ENCODE measurements at regions not wholly inside any gene's neighbourhood (a gene's known extent, or its start where the extent isn't known, plus 50 kb on each side); places are given as distances from the start of the nearest gene placed in this dataset.

- no peak for TF ChIP-seq ESRRA (CRISPR knock-in tag; IDR thresholded peaks at IDR 0.05; ENCODE audit: borderline replicate concordance)
- no peak for TF ChIP-seq PREB (CRISPR knock-in tag; IDR thresholded peaks at IDR 0.05; ENCODE audit: borderline replicate concordance)
- TF ChIP-seq CTCF (IDR thresholded peaks at IDR 0.05): no peak
- TF ChIP-seq NR2C2 (CRISPR knock-in tag; IDR thresholded peaks at IDR 0.05): no peak
- no peak for TF ChIP-seq E2F1 (CRISPR knock-in tag; IDR thresholded peaks at IDR 0.05)
- TF ChIP-seq, protein P1, sequence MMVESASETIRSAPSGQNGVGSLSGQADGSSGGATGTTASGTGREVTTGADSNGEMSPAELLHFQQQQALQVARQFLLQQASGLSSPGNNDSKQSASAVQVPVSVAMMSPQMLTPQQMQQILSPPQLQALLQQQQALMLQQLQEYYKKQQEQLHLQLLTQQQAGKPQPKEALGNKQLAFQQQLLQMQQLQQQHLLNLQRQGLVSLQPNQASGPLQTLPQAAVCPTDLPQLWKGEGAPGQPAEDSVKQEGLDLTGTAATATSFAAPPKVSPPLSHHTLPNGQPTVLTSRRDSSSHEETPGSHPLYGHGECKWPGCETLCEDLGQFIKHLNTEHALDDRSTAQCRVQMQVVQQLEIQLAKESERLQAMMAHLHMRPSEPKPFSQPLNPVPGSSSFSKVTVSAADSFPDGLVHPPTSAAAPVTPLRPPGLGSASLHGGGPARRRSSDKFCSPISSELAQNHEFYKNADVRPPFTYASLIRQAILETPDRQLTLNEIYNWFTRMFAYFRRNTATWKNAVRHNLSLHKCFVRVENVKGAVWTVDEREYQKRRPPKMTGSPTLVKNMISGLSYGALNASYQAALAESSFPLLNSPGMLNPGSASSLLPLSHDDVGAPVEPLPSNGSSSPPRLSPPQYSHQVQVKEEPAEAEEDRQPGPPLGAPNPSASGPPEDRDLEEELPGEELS (CRISPR knock-in tag; IDR thresholded peaks at IDR 0.05): no peak
- no peak for TF ChIP-seq JUN (CRISPR knock-in tag; IDR thresholded peaks at IDR 0.05)
- TF ChIP-seq FOXP1 (CRISPR knock-in tag; IDR thresholded peaks at IDR 0.05; ENCODE audit: borderline replicate concordance): no peak
- TF ChIP-seq SMAD4 (CRISPR knock-in tag; IDR thresholded peaks at IDR 0.05): no peak
- no peak for TF ChIP-seq USF1 (CRISPR knock-in tag; IDR thresholded peaks at IDR 0.05)
- no peak for TF ChIP-seq ARID4B (CRISPR knock-in tag; IDR thresholded peaks at IDR 0.05; ENCODE audit: borderline replicate concordance)
- TF ChIP-seq USF2 (CRISPR knock-in tag; IDR thresholded peaks at IDR 0.05): no peak
These were observed 405.3 kb upstream of the CLINT1 start for GRCh38 chr5:158264264-158264663.

Measured in WTC11 (cell line).